HepG2 (cell line): ENCODE measurements at regions not wholly inside any gene's neighbourhood (a gene's known extent, or its start where the extent isn't known, plus 50 kb on each side); places are given as distances from the start of the nearest gene placed in this dataset.

ENCODE experiments used
- FIP1L1 ChIP-seq: fragments of 200-400 bp; formaldehyde crosslinking; IDR thresholded peaks from 2 replicates; pipeline ENCODE4 v1.6.1; 2018; ENCODE audit warnings: low read depth, mild to moderate bottlenecking, low read length, moderate library complexity, borderline replicate concordance; ENCODE audit not compliant: insufficient read depth
- ZNF326 ChIP-seq: sonication (generic); formaldehyde crosslinking; IDR thresholded peaks from 2 replicates; pipeline ENCODE4 v1.4.0; 2020; ENCODE audit warnings: missing genetic modification reagents, borderline replicate concordance
- TF ChIP-seq, protein P1 (sequence below): sonication (generic); formaldehyde crosslinking; IDR thresholded peaks from 2 replicates; pipeline ENCODE4 v1.4.0; 2020; ENCODE audit warnings: missing genetic modification reagents

DNA sequence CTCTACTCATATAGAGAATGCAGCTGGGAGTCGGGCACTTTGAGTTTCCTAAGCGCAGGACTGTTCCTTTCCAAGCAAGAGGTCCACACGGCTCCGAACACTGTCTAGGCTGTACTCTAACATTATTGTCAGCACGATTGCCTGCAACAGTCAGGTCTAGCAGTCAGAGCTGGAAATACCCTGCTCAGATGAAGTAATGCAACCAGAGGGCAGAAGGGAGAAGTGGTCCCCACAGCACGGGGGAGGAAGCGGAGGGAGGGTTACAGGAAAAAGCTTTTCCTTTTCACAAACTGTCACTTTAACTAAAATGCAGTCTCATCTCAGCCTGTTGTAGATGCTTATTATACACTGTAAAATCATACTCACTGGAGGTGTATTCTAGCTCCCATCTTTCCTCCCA lies 98.9 kb upstream of the SLC44A3 start:
- TF ChIP-seq FIP1L1 (no peak), ZNF326 (CRISPR knock-in tag) (no peak)
- TF ChIP-seq, protein P1, sequence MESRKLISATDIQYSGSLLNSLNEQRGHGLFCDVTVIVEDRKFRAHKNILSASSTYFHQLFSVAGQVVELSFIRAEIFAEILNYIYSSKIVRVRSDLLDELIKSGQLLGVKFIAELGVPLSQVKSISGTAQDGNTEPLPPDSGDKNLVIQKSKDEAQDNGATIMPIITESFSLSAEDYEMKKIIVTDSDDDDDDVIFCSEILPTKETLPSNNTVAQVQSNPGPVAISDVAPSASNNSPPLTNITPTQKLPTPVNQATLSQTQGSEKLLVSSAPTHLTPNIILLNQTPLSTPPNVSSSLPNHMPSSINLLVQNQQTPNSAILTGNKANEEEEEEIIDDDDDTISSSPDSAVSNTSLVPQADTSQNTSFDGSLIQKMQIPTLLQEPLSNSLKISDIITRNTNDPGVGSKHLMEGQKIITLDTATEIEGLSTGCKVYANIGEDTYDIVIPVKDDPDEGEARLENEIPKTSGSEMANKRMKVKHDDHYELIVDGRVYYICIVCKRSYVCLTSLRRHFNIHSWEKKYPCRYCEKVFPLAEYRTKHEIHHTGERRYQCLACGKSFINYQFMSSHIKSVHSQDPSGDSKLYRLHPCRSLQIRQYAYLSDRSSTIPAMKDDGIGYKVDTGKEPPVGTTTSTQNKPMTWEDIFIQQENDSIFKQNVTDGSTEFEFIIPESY (CRISPR knock-in tag) = no peak
